Activated CD8-positive, alpha-beta memory T cell treated with anti-CD3 and anti-CD28 coated beads, Interleukin-2, amount 50 U/mL, for 24 hours (primary cell): ENCODE measurements at regions not wholly inside any gene's neighbourhood (a gene's known extent, or its start where the extent isn't known, plus 50 kb on each side); places are given as distances from the start of the nearest gene placed in this dataset.
"Not testable (repeated sequence)": the region's sequence is repeated elsewhere in the genome, so short reads cannot be mapped to it uniquely, and the experiment has no call there.

Experiments used
- DNase-seq: peaks from one replicate; pipeline ENCODE4 v3.0.0-alpha.2; 2020; ENCODE audit errors: extremely low read depth

GRCh38 chr5:126100767-126101166 lies 322.4 kb upstream of the GRAMD2B start:
- DNase-seq = no peak

GRCh38 chr5:126101901-126102300 lies 321.3 kb upstream of the GRAMD2B start:
- DNase-seq = no peak

DNA sequence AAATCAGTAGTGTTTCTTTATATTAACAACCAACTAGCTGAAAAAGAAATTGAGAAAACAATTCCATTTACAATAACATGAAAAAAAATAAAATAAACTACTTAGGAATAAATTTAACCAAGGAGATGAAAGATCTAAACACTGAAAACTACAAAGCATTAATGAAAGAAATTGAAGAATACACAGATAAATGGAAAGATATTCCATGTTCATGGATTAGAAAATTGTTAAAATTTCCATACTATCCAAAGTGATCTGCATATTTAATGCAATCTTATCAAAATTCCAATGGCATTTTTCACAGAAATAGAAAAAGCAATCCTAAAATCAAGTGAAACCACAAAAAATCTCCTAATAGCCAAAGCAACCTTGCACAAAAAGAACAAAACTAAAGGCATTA lies 320.2 kb upstream of the GRAMD2B start:
- DNase-seq = no peak

DNA sequence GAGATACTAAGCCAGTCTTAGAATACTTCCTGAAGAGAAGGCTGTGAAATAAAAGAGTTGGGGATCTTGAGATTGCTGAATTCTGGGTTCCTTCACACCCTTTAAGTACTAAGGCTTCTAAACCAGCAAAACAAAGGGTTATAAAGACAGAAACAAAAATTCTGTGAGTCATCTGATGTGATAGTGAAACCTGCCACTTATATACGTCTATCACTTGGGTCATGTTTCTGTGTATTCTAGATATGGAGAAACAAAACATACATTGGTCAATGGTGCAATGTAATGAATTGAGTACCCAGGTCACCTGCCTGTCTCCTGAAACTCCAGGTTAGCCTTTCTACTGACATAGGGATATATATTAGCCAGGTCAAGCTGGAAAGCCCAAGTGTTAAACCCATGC lies 319.3 kb upstream of the GRAMD2B start:
- no peak for DNase-seq

- no peak for DNase-seq
Observed at GRCh38 chr5:126104341-126104740, 318.9 kb upstream of the GRAMD2B start.

DNA sequence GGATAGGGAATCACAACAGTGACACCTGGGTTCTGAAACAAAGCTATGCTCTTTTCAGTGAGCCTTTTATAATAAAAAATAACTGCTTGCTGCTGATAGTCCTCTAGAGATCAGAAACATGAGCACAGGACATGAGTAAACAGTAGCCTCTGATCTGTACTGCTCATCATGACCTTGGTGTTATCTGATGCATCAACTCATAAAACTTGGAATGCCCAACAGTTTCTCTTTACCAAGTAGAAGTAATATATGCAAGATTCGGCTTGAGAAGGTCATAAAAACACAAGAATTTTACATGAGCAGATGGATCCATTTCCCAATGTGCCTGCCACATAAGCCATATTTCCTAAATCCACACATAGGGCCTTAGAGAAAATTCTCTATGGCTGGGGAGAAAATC lies 318.3 kb upstream of the GRAMD2B start:
- DNase-seq = no peak

GRCh38 chr5:126106029-126106428 lies 317.2 kb upstream of the GRAMD2B start:
- DNase-seq = no peak

GRCh38 chr5:126107381-126107780 lies 315.8 kb upstream of the GRAMD2B start:
- DNase-seq = no peak

GRCh38 chr5:126108470-126108869 lies 314.7 kb upstream of the GRAMD2B start:
- DNase-seq = no peak

DNA sequence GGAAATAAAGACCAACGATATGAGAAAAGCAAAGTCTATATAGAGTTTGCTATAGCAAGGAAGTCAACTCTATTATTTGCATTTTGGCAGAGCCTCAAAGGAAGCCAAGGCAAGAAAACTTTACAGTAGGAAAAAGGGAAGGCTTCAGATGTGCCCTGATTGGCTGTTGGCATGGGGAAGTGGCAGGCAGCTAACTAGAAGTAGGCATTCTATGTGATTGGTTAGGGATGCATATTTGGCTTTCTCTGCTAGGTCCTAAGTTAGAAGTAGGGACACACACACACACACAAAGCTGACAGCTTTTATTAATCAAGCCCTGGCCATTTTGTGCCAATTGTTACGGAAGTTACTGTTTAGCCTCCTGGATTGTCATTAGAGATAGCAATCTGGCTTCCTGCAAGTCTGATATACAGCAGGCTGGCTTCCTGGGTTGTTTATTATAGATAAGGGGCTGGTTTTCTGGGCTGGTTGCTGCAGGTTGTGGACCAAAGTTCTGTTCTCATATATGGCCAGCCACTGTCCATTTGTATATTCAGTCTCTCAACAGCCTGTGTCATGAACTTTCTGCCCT lies 308.1 kb upstream of the GRAMD2B start:
- DNase-seq = no peak

GRCh38 chr5:126117044-126117443 lies 306.2 kb upstream of the GRAMD2B start:
- DNase-seq = no peak

DNA sequence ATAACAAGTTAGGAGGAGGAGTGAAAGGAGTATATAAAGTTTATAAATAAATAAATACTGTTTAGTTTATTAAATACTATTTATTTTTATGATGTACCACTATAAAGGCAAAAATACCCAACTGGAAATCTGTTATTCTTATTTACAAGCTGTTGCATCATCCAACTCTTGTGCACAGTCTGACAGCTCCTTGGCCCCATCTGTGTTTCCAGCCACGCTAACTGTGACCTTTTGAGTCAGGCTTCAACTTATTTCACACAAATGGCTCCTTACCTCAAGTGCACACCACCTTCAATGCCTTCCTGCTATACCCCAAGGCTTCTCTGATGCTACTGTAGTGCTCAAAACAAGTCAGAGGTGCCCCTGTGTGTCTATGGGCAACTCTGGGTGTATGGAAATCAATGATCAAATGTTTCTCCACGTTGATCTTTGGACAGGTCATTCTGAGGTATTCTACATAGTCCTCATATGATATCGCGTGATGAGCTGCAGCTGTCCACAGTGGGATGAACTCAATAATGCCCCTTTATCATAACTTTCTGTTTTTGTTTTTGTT lies 303.2 kb upstream of the GRAMD2B start:
- DNase-seq = no peak

DNA sequence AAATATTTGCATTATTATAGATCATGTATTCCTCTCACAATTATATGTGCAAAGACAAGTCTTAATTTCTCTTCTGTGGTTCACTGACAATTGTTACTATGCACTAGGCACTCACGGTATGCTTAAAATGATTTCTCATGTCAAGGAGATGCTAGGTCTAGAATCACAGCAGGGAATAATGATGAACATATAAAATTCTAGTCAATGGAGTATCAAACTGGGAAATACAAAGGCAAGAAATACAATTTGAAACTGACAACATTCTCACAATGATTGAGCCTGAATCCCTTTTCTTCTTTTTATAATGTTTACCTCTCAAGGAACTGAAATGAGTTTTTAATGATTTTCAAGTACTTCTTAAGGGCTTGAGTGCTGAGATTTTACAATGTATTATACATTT lies 302.3 kb upstream of the GRAMD2B start:
- DNase-seq = no peak

DNA sequence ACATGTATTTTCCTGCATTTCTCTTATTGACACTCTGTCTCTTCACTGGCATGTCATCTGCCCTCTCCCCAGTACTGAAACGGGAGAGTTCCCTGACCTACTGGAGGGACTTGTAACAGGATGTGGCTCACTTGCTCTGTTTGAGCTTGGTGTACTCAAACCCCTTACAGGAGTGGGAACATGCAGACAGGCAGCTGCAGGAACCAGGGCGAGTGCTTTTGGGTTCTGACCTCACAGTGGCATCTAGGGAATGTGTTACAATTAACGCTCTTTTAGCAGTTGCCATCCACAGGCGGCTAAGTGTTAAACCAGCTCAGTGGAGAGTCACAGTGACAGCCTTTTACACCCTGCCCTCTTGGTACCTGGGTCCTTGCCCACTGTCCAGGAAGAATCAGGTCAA lies 300.3 kb upstream of the GRAMD2B start:
- DNase-seq = no peak

DNA sequence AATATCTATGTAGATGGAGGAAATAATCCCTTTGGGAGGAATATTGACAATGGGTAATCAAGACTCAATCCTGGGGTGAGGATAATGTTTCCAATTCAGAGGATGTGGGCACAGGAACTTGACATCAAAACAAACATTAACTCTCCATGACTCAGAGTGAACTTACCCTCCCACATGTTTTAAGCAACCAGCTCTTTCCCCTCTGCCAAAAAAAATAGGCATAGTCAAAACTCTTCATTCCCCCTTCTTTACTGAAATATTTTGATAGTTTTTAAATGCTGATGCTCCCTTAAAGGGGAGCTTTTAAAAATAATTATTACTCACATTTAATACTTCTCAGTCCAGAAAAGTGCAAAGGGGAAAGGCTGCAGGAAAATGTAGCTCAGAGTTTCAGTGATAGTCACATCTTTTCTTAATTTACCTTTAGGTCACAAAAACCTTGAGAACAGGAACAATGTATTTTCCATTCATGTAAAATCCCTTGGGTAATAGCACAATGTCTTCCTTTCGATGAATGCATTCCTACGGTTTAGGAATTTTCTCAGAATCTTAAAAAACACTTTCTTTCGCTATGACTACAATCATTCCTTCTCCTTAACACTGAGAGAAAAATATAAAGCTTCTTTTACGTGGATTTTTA lies 298.4 kb upstream of the GRAMD2B start:
- DNase-seq = no peak

- DNase-seq = no peak
Observed at GRCh38 chr5:126125407-126125806, 297.8 kb upstream of the GRAMD2B start.

DNA sequence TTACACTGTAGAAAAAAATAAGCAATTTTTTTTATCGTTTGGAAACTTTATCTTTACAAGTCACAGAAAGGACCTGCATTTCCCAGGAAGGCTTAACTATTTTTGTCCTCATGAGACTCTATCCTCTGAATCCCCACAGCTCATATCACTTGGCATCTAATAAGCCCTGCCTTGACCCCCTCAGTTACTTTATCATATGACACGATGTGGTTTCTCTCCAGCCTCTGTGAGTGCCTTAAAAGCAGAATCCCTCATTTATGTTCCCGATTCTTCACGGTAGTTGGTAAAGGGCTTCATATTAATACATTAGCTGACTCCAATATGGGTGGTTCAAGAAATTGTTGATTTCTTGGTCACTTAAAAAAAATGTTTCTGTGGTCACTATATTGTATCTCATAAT lies 296.6 kb upstream of the GRAMD2B start:
- DNase-seq = no peak

DNA sequence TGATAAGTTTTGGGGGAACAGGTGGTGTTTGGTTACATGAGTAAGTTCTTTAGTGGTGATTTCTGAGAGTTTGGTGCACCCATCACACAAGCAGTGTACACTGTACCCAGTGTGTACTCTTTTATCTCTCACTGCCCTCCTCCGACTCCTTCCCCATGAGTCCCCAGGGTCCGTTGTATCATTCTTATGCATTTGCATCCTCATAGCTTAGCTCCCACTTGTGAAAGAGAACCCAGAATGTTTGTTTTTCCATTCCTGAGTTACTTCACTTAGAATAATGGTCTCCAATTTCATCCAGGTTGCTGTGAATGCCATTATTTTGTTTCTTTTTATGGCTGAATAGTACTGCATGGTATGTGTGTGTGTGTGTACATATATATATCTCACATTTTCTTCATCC lies 295.8 kb upstream of the GRAMD2B start:
- DNase-seq = not testable (repeated sequence)

DNA sequence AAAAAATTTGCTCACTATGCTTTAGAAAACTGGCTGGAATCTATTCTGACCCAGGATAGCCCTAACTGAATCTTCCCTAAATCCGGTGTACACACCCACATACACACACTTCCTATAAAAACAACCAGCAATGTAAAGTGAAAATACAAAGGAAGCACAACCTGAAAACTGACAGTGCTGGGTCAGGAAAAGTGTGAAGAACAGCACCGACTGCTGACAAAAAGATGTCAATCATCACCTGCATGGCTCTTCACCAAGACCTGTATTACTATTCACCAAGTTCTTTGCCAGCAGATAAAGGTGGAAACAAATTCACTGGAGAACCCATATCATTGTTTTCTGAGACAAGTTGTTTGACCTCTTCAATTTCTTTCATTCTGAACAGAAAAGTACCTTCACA lies 293.8 kb upstream of the GRAMD2B start:
- no peak for DNase-seq

DNA sequence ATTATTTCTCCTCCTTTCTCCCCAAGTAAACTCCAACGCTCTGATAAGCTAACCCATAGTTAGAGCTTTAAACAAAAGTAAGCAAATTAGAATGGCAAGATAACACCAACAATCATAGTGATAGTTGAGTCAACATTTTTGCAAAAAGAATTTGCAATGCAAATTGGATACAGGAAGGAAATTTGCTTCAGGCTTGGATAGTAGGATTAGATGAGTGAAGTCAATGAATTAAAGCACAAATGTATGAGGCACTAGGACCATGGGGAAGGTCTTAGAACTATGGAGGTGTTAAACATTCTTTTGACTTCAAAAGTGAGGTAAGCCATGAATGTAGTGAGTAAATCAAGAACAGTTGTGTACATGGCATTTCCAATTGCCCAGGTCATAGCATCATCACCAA lies 289.8 kb upstream of the GRAMD2B start:
- DNase-seq = no peak

DNA sequence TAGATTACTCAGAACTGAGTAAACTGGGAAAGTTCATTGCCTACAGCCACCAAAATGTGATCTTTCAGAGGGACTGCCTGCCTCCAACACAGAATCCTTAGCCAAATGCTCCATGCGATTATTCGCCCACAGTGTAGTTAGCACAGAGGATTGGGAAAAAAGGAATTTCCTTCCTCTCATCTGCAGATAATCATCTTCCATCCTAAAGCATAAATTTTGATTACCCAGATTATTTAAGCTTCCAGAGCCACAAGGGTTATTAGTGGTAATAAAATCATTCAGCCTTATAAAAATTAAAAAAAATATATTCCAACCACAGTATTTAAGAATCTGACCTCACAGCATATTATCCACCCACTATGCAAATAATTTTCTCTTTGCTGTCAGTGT lies 285.3 kb upstream of the GRAMD2B start:
- no peak for DNase-seq

DNA sequence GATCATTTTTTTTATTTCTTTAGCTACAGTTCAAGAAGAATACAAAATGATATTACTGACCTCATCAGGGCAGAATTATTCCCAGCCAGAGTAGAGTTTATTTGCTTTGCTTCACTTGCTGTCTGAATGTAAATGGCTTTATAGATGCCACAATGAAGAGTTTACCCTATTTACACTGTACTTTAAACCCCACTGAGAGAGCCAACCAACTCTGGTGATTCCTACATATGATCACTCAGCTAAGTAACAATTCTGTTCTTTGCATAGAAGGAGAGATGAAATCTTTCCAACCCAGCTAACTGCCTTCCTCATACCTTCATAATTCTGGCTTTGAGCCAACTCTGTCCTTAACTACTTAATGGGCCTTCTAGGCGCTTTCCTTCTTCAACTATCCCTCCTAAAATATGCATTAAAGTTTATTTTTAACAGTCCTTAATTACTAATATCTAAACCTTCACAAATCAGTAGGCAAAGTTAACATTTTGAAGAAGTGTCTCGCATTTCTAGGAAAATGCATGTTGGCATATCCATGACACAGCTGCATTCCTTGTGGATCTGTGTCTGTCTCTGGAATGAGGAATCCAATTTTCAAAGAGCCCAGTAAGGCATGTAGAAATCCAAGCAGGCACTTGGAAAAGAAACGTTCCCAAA lies 284.8 kb upstream of the GRAMD2B start:
- no peak for DNase-seq

GRCh38 chr5:126139086-126139485 lies 284.1 kb upstream of the GRAMD2B start:
- DNase-seq = no peak
